Central memory CD4-positive, alpha-beta T cell (primary cell): ENCODE measurements at regions not wholly inside any gene's neighbourhood (a gene's known extent, or its start where the extent isn't known, plus 50 kb on each side); places are given as distances from the start of the nearest gene placed in this dataset.

Experiments used
- DNase-seq: peaks from one replicate; pipeline ENCODE4 v3.0.0; 2022

DNA sequence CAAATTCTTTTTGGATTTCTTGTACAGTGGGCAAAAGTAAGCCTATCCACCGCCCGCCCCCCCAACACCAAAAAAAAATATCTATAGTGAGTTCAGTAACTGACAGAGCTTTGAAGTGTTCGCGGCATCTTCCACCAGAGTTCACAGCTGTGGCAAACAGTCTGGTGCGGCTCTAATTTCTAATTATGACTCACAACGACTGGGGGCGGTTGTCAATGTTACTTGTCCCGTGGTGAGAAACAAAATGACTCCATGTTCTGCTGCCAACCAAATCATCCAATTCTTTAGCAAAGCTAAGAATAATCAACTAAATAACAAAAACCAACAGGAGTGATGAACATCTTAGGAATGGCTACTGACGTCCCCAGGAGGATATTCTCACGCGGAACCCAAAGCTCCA is 392.5 kb upstream of the SALL3 start:
- DNase-seq: no peak

DNA sequence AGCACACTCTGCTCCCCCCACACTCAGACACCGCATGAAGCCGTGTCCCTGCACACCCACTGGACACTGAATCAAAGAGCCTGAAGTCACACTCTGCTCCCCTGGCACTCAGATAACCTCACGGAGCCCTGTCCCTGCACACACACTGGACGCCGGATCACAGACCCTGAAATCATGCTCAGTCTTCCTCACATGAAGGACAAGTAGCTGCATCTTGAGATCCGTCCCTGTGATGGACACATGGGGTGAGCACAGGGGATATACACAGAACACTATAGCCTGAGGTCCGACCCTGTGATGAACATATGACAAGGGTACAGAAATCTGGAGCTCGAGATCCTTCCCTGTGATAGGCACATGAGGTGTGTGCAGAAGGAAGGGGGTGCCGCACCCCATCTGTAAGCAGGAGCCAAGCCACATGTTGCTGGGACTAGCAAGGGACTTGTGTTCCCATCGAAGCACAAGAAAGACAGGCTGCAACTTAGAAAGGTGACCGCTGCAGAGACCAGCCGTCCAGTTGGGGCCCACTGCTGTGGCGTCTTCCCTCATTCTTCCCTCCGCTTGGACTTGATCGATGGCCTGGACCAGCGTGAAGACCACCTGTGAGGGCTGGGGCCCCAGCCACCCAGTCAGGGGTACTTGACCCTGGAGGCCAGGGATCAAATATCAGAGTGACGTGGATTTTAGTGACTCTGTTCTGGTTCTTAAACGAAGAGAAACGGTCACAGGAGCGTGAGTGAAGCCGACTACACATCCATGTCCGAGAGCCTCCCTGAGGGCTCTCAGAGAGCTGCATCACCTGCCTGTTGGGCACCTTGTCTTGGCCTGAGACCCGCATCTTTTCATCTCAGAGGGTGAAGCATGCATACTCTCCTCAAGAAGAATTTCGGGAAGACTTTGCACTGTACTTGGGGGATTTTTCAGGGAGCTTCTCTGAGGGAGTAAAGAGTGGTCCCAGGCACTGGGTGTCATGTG is 391.7 kb upstream of the SALL3 start:
- no peak for DNase-seq

DNA sequence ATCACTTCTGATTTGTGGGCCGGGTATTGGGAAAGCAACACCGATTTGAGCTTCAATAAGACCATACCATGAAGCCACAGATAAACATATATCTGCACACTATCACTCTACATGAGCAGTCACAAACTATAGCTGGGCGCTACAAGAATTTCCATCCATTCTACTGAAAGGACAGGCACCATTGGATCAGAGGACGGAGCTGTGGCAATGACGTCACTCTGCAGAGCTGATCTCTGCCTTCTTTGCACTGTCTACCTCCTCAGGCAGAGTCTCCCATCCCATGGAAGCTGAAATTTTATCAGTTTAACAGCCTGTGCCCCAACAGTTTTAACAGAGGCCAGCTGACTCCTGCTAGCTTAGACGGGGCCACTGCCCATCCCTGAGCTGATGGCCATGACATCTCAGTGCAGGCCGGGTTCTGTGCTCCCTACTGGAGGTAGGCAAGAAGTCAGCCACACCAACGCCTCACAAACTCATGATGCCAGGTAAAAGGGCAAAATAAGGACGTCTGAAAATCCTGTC is 389.6 kb upstream of the SALL3 start:
- DNase-seq: no peak

DNA sequence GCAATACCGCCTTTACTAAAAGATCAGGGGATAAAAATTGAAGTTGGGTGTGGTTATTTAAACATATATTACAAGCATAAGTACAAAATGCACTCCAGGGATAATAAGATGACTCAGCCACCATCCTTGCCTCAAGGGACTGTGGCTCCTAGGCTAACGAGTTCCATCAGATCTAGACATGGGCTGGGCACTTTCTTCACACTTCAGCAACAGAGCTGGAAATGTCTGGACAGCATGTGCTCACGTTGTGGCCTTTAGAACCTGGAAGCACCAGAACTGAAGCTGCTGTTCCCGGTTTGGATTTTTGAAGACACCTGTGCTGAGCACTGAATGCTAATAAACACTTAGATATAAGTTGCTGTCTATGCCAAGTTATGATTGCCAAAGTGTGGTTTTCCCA is 384.2 kb upstream of the SALL3 start:
- DNase-seq: no peak

DNA sequence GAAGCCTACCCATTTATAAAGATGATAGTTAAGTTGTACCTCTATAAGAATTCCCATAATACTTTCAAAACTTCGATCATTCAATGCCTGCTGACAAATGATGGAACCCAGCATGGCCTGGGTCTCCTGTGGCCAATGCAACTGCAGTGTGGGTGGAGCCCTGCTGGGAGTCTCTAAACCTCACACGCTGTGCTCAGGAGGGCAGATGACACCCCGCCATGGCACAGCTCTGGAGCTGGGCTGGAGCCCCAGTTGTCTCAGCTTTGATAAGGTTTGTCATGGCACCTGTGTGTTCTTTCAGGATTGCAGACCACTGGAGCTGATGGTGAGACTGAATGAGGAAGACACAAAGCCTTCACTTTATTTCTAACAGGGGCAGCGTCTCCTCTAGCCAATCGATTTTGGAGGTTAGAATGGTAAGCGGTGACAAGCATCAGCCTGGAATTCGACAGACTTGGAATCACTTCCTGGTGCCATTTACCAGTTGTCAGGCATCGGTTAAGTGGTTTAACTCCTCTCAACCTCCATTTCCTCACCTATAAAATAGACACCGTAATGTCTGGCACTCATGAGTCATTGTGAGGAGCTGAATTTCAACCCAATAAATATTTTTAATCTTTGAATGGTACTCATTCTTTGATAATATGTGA is 383.6 kb upstream of the SALL3 start:
- no peak for DNase-seq

DNA sequence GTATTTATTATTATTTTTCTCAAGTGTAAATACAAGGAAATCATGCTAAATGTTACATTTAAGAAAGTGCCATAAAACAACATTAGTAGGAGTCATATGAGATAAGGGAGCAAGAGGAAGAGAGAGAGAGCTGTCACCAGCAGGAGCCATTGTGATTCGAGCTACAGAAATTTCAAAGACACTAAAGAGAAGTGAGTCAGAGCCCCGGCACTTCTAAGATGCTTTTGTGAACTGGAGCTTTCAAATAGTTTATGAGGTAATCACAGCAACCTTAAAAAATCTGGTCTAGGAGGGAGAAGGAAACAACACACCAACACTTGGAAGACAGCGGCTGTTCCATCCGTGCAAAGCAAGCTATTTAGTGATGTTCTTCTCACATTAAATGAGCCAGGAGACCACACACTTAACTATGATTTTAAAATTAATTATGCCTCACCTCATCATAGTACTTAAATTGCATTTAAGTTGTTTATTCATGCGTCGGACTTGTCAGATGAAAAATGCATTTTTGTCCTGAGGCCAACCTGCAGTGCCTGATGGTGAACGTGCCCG is 382.7 kb upstream of the SALL3 start:
- DNase-seq: no peak

DNA sequence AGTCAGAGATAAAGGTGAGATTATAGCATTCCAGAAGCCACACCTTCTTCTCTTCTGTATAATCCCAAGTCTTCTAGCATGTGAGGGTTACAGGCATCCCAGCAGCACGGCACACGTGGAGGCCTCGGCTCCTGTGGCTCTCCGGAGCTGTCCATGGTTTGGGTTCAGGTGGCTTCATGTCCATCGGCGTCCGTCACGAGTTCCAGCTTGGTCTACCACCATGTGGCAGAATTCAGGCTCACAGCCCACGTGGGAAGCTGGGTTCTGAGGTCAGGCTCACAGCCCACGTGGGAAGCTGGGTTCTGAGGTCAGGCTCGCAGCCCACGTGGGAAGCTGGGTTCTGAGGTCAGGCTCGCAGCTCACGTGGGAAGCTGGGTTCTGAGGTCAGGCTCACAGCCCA is 378.3 kb upstream of the SALL3 start:
- no peak for DNase-seq

DNA sequence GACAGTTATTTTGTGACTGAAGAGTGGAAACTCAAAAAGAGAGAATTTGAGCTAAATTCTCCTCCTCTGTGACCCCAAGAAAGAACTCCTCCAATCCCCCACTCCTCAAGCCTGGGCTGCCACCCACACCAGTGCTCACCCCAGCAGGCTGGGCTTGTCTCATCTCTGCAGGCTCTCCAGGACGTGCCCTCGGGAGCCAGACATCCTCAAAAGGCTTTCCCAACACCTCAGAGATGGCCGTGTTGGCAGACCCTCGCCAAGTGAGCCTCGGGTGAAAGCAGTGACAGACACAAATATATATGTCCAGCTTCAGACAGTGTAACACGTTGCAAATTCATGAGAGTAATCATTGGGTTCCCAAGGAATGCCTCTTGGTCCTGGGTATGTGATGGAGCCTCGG is 377.7 kb upstream of the SALL3 start:
- DNase-seq: no peak

DNA sequence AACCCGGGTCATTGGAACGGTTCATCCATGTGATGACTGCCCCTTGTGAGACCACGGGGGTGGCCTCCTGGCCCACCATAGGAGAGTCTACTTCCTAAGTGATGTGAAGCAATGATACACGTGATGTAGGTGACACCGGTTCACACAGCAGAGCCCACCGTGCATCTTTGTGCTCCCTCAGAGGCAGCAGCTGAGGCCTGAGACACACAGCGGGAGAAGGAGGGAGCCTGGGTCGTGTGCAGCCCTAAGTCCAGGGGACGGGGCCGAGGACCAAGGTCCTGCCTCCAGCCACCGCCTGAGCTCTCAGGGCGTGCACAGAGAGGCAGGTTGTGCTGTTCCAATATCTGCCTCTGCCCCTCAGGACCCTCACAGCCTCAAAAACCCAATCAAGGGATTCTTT is 377.2 kb upstream of the SALL3 start:
- no peak for DNase-seq

DNA sequence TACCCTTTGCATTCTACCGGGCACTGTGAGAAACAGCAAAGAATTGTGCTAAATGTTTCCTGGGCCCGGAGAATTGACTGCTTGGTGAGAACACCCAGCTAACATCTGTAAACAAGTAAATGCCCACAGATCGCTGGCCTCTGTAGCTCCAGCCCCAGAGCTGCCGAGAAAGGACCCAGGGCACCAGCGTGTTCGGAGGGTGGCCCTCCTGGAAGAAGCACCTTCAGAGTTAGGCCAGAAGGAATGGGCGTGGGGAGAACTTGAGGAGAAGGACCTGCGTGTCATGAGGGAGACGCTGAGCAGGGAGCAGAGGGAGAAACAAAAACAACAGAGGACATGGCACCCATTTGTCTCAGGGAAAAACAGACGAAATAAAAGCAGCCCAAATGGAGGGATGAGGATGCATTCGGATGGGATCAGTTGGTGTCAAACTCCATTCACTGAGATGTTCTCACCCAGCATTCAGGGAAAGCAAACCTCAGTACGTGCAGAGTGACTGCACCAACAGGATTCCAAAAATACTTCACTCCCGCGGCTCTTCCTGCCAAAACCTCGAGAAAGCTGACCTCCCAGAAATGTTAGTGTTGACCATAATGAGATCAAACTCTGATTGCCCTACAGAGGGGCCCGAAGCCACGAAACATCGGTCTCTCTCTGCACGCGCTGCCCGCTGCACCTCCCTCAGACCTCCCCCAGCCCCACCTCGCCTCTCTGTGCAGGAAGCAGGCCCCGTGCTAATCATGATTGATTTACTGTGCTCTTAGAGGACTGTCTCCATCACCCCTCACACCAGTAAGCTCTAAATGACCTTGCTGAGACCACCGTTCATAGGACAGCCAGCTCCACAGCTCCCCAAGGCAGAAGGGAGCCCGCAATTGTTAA is 376.3 kb upstream of the SALL3 start:
- DNase-seq: no peak

DNA sequence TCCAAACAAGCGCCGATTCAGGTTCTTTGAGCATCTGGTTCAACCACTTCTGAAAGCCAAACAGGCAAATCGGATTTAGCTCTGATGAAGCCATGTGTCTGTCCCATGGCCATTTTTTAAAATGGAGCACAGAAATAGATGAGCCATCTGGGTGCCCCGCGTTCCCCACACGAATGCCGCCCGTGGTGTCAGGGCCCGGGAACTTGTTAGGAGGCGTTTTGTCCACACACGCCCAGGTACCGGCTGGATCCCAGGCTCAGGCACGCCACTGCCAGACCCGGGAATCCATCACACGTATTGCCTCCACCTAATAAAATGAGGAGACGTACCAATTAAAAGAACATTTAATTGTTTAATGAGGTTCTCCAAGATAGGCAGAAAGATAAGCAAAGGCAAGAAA is 374.4 kb upstream of the SALL3 start:
- no peak for DNase-seq

DNA sequence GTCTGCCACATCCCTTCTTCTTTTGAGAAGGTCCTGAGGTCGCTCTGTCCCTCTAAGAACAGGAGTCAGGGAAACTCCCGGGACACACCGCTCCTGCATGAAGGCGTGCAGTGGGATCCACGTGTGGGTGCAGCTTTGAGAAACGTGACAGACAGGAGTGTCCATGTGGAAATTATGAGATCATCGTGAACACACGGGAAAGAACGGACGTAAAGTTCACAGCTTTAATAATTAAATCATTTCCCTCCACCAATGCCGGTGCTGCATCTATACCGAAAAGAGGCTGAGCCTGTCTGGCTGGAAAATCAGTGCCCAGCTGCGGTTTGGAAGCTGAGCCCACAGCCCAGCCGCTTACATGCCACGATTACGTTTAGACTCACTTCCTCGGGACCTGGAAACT is 372.4 kb upstream of the SALL3 start:
- no peak for DNase-seq

DNA sequence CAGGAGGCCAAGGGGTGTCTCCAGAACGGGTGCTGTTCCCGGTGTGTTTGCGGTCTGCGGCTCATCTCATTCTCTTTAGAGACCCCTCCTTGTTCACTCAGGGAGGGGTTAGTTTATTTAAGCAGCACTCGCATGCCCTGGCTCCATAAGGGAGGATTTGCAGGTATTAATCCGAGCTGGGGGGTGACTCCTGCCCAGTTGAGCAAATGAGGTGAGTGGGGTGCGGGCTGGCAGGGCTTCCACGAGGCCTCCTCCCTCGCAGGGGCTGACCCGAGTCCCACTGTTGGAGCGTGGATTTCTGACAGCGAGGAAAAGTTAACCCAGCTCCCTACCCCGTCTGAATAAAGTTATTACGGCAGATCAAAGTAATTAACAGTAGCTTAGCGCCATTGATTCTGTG is 371.8 kb upstream of the SALL3 start:
- DNase-seq: no peak

DNA sequence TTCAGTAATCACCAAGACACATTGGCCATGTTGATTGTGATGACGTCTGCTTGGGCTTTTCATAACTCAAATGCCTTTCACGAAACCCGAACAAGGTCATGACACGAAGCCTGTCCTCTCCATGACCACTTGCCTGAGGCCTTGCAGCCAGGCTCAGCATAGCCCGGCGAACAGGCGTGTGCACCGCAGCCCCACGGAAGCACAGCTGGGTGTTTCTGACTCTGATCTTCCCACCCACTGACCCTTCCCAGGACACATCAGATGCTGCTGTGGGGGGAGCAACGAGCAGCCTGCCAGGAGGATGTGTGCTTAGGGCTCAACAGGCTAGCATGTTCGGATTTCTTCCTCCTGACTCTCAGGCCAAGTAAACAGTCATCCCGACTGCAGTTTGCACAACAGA is 369.4 kb upstream of the SALL3 start:
- no peak for DNase-seq

DNA sequence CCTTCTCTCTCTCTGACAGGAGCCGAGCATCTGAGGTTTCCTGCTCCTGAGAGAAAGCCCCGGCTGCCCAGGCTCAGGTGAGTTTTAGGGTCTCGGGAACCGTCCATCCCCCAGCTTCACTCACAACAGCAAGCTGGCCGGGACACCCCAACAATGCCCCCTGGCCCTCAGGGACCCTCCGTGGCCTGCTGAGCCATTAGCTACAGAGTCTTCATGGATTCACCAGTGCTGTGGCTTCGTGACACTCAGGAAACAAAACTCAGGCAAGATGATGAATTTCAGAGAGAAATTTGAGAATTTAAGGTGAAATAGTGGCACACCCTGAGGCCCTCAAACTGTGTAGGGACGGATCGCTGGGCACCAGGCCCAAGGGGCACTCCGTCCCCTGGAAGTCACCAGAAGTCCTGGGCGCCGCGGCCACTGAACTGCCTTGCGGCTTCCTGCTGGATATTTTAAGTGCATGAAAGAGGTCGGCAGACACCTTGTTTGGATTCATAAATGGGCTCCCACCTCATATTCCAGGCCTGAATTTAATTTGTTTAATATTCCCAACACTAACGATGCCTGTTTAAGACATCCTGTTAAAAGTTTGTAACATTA is 368.3 kb upstream of the SALL3 start:
- no peak for DNase-seq

DNA sequence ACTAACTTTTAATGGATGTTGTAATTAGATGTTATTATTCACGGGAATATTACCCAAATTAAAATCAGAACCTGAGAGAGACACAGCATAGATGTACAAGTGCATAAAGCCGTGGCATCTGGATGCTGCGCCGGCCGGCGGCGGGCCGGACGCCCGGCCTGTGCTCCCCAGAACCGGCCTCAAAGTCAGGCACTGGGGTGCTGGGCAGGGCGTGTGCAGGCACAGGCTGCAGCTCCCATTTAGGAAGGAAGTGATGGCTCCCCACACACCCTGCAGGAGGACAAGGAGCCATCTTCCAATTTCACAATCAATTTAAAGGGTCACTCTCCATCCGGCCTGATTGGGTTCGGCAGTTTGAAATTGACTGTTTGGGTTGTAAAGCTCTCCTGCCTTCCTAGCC is 367.7 kb upstream of the SALL3 start:
- no peak for DNase-seq

DNA sequence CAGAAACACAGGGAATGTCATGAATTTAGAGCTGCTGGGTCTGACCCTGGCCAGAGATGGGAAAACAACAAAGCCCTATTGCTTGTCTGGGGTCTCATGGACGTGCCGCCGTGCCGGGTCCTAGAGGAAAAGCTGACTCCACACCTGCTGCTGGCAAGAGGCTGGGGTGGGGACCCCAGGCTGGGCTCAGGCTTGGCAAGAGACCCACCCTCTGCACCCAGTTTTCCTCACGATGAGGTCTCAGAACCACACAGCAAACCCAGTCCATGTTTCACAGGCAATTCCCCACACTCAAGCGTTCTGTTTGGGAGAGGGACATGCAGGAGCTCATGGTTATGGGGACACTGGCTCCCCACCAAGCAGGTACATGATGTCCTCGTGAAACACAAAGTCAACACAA is 367.3 kb upstream of the SALL3 start:
- DNase-seq: no peak

DNA sequence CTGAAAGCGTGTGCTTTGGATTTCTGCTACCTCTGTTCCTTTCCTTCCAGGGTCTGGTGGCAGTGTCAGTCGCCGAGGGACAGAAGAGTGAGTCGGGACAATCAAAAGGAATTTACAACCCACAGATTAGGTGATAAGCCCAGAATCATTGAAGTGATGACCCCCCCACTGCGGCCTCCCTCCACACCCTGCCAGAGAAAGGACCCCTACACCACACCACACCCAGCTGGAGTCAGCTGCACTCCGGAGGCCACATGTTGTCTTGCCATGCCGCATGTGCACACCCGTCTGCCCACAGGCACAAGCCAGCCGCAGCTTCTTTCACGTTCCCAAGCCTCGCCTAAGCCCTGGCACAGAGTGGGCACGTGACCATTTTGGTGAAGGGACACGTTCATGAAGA is 366.8 kb upstream of the SALL3 start:
- no peak for DNase-seq

DNA sequence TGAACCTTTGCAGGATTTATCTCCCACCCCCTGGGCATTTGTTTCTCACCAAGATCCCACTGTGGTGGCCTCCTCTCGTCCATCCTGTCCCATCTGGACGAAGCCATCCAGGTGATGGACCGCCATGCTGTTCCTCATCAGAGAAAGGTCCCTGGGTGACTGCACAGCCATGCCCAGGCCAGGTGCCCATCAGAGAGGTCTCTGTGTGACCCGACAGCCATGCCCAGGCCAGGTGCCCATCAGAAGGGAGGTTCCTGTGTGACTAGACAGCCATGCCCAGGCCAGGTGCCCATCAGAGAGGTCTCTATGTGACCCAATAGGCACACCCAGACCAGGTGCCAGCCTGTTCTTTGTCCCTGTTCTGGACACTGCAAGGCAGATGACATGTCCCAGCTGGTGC is 360.9 kb upstream of the SALL3 start:
- DNase-seq: no peak

DNA sequence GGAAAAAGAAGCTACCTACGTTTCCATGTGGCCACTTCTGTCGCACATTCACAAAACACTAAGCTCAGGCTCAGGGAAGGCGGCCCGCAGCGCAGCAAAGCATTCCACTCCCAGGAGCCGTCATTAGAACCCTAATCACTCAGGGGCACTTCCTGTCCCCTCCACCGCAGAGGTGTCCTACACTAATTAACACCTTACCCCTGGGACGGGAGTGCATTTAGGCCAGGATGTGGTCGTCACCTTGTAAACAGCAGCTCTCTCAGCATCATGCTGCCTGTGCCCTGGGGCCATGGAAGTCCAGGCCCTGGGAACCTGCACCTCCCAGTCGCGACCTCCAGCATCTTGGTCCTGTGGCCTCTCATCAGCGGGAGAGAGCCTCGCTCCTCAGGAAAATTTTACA is 359.8 kb upstream of the SALL3 start:
- no peak for DNase-seq

DNA sequence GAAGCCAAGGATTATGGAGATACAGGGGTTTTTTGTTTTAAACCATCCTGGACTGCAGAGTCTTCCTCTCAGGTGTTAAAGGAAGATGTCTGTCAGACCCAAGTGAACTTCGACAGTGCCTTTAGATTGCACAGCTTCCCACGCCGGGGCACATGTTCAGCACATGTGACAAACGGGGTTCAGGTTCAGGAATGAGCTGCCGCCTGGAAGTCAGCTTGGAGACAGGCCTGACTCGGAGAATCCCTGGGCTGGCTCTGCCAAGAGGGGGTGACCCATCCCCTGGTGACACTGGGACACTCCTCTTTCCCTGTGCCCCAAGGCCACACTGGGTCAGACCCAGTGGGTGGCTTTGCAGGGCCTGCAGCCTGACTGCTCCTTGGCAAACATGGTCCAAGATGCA is 359.3 kb upstream of the SALL3 start:
- DNase-seq: no peak

DNA sequence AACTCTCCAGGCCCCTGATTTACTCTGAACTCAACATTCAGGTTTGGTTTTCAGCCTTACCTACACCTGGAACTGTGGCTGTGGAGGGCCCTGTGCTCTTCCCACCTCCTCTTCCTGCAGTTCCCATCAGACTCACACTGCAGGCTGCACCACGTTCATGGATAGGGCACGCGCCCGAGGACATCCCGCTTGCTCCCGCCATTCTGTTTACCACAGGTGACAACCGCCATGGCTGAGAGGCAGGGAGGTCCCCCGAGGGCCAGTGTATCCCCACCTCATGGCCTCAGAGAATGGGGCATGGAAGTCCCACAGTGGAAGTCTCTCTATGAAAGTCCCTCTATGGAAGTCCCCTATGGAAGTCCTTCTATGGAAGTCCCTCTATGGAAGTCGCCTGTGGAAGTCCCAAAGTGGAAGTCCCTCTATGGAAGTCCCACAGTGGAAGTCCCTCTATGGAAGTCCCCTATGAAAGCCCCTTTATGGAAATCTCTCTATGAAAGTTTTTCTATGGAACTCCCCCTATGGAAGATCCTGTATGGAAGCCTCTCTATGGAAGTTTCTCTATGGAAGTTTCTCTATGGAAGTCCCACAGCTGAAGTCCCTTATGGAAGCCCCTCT is 358.4 kb upstream of the SALL3 start:
- no peak for DNase-seq
